Islet of Langerhans (tissue), 1 donor: ENCODE measurements at regions not wholly inside any gene's neighbourhood (a gene's known extent, or its start where the extent isn't known, plus 50 kb on each side); places are given as distances from the start of the nearest gene placed in this dataset.
"Not testable (repeated sequence)": the region's sequence is repeated elsewhere in the genome, so short reads cannot be mapped to it uniquely, and the experiment has no call there.

ENCODE experiments used
- FAIRE-seq: peaks from one replicate; lab custom pipeline; 2011; peaks lifted over from hg19 to GRCh38; lab: Jason Lieb, UNC

- FAIRE-seq, result peak; percentile 9
Measured at GRCh38 chr3:22759636-22760310, 443.4 kb upstream of the UBE2E2 start.

- FAIRE-seq, result no peak
Measured at GRCh38 chr3:22765679-22766078, 437.4 kb upstream of the UBE2E2 start.

GRCh38 chr3:22777834-22778233 is 425.3 kb upstream of the UBE2E2 start:
- FAIRE-seq, result no peak

GRCh38 chr3:22779737-22780136 is 423.4 kb upstream of the UBE2E2 start:
- no peak for FAIRE-seq

- FAIRE-seq, result no peak
Measured at GRCh38 chr3:22792533-22792932, 410.6 kb upstream of the UBE2E2 start.

- no peak for FAIRE-seq
Measured at GRCh38 chr3:22795917-22796316, 407.2 kb upstream of the UBE2E2 start.

- FAIRE-seq, result no peak
Measured at GRCh38 chr3:22798461-22798860, 404.7 kb upstream of the UBE2E2 start.

GRCh38 chr3:22819209-22819608 is 383.9 kb upstream of the UBE2E2 start:
- no peak for FAIRE-seq

- peak; percentile 86 for FAIRE-seq
Measured at GRCh38 chr3:22835041-22835440, 368.1 kb upstream of the UBE2E2 start.

GRCh38 chr3:22836131-22836530 is 367.0 kb upstream of the UBE2E2 start:
- FAIRE-seq, result no peak

- FAIRE-seq, result no peak
Measured at GRCh38 chr3:22843854-22844253, 359.3 kb upstream of the UBE2E2 start.

- no peak for FAIRE-seq
Measured at GRCh38 chr3:22846566-22846965, 356.6 kb upstream of the UBE2E2 start.

- FAIRE-seq, result not testable (repeated sequence)
Measured at GRCh38 chr3:22849583-22849982, 353.5 kb upstream of the UBE2E2 start.

- no peak for FAIRE-seq
Measured at GRCh38 chr3:22856811-22857210, 346.3 kb upstream of the UBE2E2 start.

- FAIRE-seq, result no peak
Measured at GRCh38 chr3:22858486-22858885, 344.6 kb upstream of the UBE2E2 start.

- no peak for FAIRE-seq
Measured at GRCh38 chr3:22859618-22860017, 343.5 kb upstream of the UBE2E2 start.

- no peak for FAIRE-seq
Measured at GRCh38 chr3:22861426-22861825, 341.7 kb upstream of the UBE2E2 start.

- no peak for FAIRE-seq
Measured at GRCh38 chr3:22862111-22862510, 341.0 kb upstream of the UBE2E2 start.

- FAIRE-seq, result not testable (repeated sequence)
Measured at GRCh38 chr3:22882834-22883233, 320.3 kb upstream of the UBE2E2 start.

GRCh38 chr3:22885039-22885438 is 318.1 kb upstream of the UBE2E2 start:
- no peak for FAIRE-seq

- no peak for FAIRE-seq
Measured at GRCh38 chr3:22885574-22886341, 317.4 kb upstream of the UBE2E2 start.

- FAIRE-seq, result no peak
Measured at GRCh38 chr3:22886439-22887068, 316.6 kb upstream of the UBE2E2 start.

GRCh38 chr3:22887664-22888291 is 315.3 kb upstream of the UBE2E2 start:
- FAIRE-seq, result peak; percentile 94
